ENCODE measurements at regions not wholly inside any gene's neighbourhood (a gene's known extent, or its start where the extent isn't known, plus 50 kb on each side); places are given as distances from the start of the nearest gene placed in this dataset.

- Histone ChIP-seq H3K4me3 (ENCODE audit: low read depth, low read length) (no peak overlapping the region), H3K9me3 (ENCODE audit: control insufficient read depth, insufficient read depth, low read depth, low read length) (no peaks in the 10 kb centered on the region), H3K27ac (ENCODE audit: extremely low read depth, low read depth, low read length) (no peak overlapping the region), H3K4me1 (ENCODE audit: control insufficient read depth, insufficient read depth, low read length) (peaks cover 9% of the 10 kb centered on the region), H3K36me3 (ENCODE audit: control insufficient read depth in 2 of 2, insufficient read depth in 1 of 2, low read length in 2 of 2) (no peaks in the 10 kb centered on the region)
- ChIA-PET CTCF (interaction anchor here (4.2 kb wide), 1 partner anchor 11 kb away, joined by 18 read pairs; no protein-coding TSS in a partner anchor), POLR2A (no interaction called here)
- TF ChIP-seq, protein P1, sequence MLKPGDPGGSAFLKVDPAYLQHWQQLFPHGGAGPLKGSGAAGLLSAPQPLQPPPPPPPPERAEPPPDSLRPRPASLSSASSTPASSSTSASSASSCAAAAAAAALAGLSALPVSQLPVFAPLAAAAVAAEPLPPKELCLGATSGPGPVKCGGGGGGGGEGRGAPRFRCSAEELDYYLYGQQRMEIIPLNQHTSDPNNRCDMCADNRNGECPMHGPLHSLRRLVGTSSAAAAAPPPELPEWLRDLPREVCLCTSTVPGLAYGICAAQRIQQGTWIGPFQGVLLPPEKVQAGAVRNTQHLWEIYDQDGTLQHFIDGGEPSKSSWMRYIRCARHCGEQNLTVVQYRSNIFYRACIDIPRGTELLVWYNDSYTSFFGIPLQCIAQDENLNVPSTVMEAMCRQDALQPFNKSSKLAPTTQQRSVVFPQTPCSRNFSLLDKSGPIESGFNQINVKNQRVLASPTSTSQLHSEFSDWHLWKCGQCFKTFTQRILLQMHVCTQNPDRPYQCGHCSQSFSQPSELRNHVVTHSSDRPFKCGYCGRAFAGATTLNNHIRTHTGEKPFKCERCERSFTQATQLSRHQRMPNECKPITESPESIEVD (tag by site-specific recombination; IDR thresholded peaks at IDR 0.05), result no peak
- no peak for TF ChIP-seq ZNF747 (tag by site-specific recombination; IDR thresholded peaks at IDR 0.05)
- TF ChIP-seq, protein P2, sequence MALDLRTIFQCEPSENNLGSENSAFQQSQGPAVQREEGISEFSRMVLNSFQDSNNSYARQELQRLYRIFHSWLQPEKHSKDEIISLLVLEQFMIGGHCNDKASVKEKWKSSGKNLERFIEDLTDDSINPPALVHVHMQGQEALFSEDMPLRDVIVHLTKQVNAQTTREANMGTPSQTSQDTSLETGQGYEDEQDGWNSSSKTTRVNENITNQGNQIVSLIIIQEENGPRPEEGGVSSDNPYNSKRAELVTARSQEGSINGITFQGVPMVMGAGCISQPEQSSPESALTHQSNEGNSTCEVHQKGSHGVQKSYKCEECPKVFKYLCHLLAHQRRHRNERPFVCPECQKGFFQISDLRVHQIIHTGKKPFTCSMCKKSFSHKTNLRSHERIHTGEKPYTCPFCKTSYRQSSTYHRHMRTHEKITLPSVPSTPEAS (tag by site-specific recombination; IDR thresholded peaks at IDR 0.05), result no peak
- TF ChIP-seq ZNF214 (tag by site-specific recombination; IDR thresholded peaks at IDR 0.05; ENCODE audit: borderline replicate concordance), result no peak
Observed at GRCh38 chr2:120541553-120541932, 194.1 kb upstream of the GLI2 start.

GRCh38 chr2:120541972-120542670 lies 193.5 kb upstream of the GLI2 start:
- Histone ChIP-seq H3K4me1 (ENCODE audit: control insufficient read depth, insufficient read depth, low read length) (peaks cover 9% of the 10 kb centered on the region), H3K27ac (ENCODE audit: extremely low read depth, low read depth, low read length) (no peak overlapping the region), H3K36me3 (ENCODE audit: control insufficient read depth in 2 of 2, insufficient read depth in 1 of 2, low read length in 2 of 2) (no peaks in the 10 kb centered on the region), H3K9me3 (ENCODE audit: control insufficient read depth, insufficient read depth, low read depth, low read length) (no peaks in the 10 kb centered on the region), H3K4me3 (ENCODE audit: low read depth, low read length) (no peak overlapping the region)
- POLR2A ChIA-PET, result no interaction called here
- TF ChIP-seq ZNF560 (tag by site-specific recombination; IDR thresholded peaks at IDR 0.05; ENCODE audit: borderline replicate concordance), result no peak
- TF ChIP-seq ZNF16 (tag by site-specific recombination; IDR thresholded peaks at IDR 0.05; ENCODE audit: low read depth), result no peak
- TF ChIP-seq ZSCAN5A (tag by site-specific recombination; IDR thresholded peaks at IDR 0.05), result no peak
- no peak for TF ChIP-seq ZBTB26 (tag by site-specific recombination; optimal IDR thresholded peaks at IDR 0.05)
- TF ChIP-seq TRIM28 (IDR thresholded peaks at IDR 0.05; ENCODE audit: borderline replicate concordance, low read length), result no peak
- TF ChIP-seq ZBTB7A (tag by site-specific recombination; IDR thresholded peaks at IDR 0.05; ENCODE audit: low read depth), result no peak
- no peak for TF ChIP-seq ZNF558 (tag by site-specific recombination; IDR thresholded peaks at IDR 0.05)
- no peak for TF ChIP-seq ZNF350 (tag by site-specific recombination; IDR thresholded peaks at IDR 0.05)
- TF ChIP-seq, protein P3, sequence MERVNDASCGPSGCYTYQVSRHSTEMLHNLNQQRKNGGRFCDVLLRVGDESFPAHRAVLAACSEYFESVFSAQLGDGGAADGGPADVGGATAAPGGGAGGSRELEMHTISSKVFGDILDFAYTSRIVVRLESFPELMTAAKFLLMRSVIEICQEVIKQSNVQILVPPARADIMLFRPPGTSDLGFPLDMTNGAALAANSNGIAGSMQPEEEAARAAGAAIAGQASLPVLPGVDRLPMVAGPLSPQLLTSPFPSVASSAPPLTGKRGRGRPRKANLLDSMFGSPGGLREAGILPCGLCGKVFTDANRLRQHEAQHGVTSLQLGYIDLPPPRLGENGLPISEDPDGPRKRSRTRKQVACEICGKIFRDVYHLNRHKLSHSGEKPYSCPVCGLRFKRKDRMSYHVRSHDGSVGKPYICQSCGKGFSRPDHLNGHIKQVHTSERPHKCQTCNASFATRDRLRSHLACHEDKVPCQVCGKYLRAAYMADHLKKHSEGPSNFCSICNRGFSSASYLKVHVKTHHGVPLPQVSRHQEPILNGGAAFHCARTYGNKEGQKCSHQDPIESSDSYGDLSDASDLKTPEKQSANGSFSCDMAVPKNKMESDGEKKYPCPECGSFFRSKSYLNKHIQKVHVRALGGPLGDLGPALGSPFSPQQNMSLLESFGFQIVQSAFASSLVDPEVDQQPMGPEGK (tag by site-specific recombination; IDR thresholded peaks at IDR 0.05), result no peak
- CTCF ChIA-PET, result interaction anchor here (4.2 kb wide), 1 partner anchor 10 kb away, joined by 18 read pairs; no protein-coding TSS in a partner anchor
